Spleen (tissue), 7 donors: ENCODE measurements at regions not wholly inside any gene's neighbourhood (a gene's known extent, or its start where the extent isn't known, plus 50 kb on each side); places are given as distances from the start of the nearest gene placed in this dataset.

ENCODE experiments used
- CTCF ChIP-seq, 11 experiments: fragments of 200-600 bp in 7 of 11; fragments of 450-650 bp in 4 of 11; sonication (generic) in 4 of 11; IDR thresholded peaks in 8 of 11; conservative IDR thresholded peaks in 3 of 11; 1 replicate in 7 of 11; 2 replicates in 4 of 11; pipeline versions ENCODE4 v1.4.0 to v1.8.0; 2016 to 2021; ENCODE audit warnings: antibody characterized with exemption in 11 of 11, inconsistent platforms in 4 of 11, mild to moderate bottlenecking in 1 of 11
- POLR2A ChIP-seq, 3 donors: fragments of 450-650 bp; IDR thresholded peaks; one replicate each; pipeline ENCODE4 v1.5.1; 2017; ENCODE audit warnings: antibody characterized with exemption in 3 of 3, mild to moderate bottlenecking in 1 of 3
- POLR2AphosphoS5 ChIP-seq, 3 donors: sonication (generic); formaldehyde crosslinking; IDR thresholded peaks; one replicate each; pipeline ENCODE4 v1.5.1; 2017; ENCODE audit warnings: antibody characterized with exemption in 3 of 3
- donor health status: DM: no; HTN: no; CAD: no; lungs with moderate emphysema.
- donor health status: DM: no; HTN: no; CAD: no.
- donor health status: DM: no; HTN: no; CAD: no.

GRCh38 chr20:60334911-60335310 lies 376.7 kb downstream of the CDH26 start:
- TF ChIP-seq CTCF (IDR thresholded peaks at IDR 0.05 in 8 of 11, conservative IDR thresholded peaks at IDR 0.05 in 3 of 11): no peak
- no peak for TF ChIP-seq POLR2A (IDR thresholded peaks at IDR 0.05)
- no peak for TF ChIP-seq POLR2AphosphoS5 (IDR thresholded peaks at IDR 0.05)
